ENCODE measurements at regions not wholly inside any gene's neighbourhood (a gene's known extent, or its start where the extent isn't known, plus 50 kb on each side); places are given as distances from the start of the nearest gene placed in this dataset.

DNA sequence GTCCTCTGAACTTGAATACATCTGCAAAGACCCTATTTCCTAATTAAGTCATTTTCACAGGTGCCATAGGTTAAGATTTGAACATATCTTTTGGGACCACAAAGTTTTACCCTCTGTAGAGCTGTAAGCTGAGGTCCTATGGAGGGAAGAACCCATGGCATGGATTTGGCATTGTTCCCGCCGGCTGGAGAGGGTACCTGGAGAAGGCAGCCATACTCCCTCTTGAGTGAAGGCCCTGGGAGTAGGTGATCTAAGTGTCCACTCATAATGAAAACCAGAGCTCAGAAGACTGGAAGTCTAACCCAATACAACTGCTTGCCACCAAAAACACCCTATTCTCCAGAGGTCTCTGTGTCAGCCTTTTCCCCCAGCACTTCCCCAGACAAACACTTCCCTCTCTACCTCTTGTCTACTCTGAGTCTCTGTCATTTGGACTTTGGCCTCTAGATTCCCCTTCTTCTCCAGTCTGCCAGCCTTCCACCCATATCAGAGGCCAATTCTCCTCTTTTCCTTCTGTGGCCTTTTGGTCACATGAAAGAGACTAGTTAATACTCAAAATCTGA, 363.9 kb downstream of the MAFB start:
- H3K27ac ChIP-seq = no peak overlapping the region
- H3K4me1 ChIP-seq = no peaks in the 10 kb centered on the region
- H3K36me3 ChIP-seq = no peaks in the 10 kb centered on the region
- TF ChIP-seq CTCF (IDR thresholded peaks at IDR 0.05) (no peak), EP300 (IDR thresholded peaks at IDR 0.05) (no peak), POLR2A (IDR thresholded peaks at IDR 0.05) (no peak)
- 96 to 100% methylated on average over 2 of the region's 2 CpGs for WGBS, 2 donors
- no peak overlapping the region for H3K4me3 ChIP-seq
- no peaks in the 10 kb centered on the region for H3K27me3 ChIP-seq
- H3K9me3 ChIP-seq = no peaks in the 10 kb centered on the region
- DNase-seq (ENCODE audit: low spot score in 2 of 2) = no peak

DNA sequence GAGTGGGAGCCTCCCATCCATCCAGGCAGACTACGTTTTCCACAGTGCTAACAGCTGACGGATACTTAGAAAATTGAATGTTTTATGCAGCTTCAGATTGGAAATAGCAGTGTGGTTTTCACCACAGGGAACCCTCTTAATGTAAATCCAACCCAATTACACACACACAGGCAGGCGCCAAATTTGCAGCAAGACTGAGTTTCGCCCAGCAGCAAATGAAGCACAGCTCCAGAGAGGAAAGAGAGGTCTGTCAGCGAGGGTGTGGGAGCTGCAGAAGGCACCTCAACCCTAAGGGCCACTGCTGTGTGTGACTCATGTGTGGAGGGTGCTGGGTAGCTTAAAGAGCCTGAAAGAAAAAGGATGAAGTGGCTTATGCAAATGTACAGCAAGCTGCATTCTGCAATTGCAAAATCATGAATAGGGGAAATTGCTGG, 365.7 kb downstream of the MAFB start:
- H3K4me1 ChIP-seq = no peaks in the 10 kb centered on the region
- H3K9me3 ChIP-seq = no peaks in the 10 kb centered on the region
- WGBS, 2 donors = 77 to 88% methylated on average over 5 of the region's 5 CpGs
- H3K27ac ChIP-seq = no peak overlapping the region
- H3K4me3 ChIP-seq = no peak overlapping the region
- no peak for TF ChIP-seq CTCF (IDR thresholded peaks at IDR 0.05)
- TF ChIP-seq POLR2A (IDR thresholded peaks at IDR 0.05) = no peak
- TF ChIP-seq EP300 (IDR thresholded peaks at IDR 0.05) = peak in 1 of 2 donors; percentile 12
- H3K36me3 ChIP-seq = no peaks in the 10 kb centered on the region
- H3K27me3 ChIP-seq = no peaks in the 10 kb centered on the region
- DNase-seq (ENCODE audit: low spot score in 2 of 2) = no peak

DNA sequence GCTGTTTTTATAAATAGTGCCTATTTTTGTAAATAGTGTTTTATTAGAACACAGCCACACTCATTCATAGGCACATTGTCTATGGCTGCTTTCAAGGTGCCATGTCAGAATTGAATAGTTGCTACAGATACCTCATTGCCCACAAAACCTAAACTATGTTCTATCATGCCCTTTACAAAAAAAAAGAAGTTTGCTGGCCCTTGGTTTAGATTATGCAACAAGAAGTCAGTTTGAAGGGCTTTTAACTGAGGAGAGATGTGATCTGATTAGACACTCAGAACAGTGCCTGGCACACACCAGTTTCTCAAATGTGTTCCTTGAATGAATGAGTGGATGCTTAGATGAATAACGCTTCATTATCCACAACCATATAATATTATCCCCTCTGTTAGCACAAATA, 366.1 kb downstream of the MAFB start:
- no peaks in the 10 kb centered on the region for H3K4me1 ChIP-seq
- 87 to 88% methylated on average over 1 of the region's 1 CpG for WGBS, 2 donors
- no peak overlapping the region for H3K27ac ChIP-seq
- no peaks in the 10 kb centered on the region for H3K27me3 ChIP-seq
- no peaks in the 10 kb centered on the region for H3K36me3 ChIP-seq
- no peak overlapping the region for H3K4me3 ChIP-seq
- no peak for TF ChIP-seq POLR2A (IDR thresholded peaks at IDR 0.05)
- no peak for TF ChIP-seq EP300 (IDR thresholded peaks at IDR 0.05)
- TF ChIP-seq CTCF (IDR thresholded peaks at IDR 0.05) = no peak
- no peaks in the 10 kb centered on the region for H3K9me3 ChIP-seq
- DNase-seq (ENCODE audit: low spot score in 2 of 2) = no peak

DNA sequence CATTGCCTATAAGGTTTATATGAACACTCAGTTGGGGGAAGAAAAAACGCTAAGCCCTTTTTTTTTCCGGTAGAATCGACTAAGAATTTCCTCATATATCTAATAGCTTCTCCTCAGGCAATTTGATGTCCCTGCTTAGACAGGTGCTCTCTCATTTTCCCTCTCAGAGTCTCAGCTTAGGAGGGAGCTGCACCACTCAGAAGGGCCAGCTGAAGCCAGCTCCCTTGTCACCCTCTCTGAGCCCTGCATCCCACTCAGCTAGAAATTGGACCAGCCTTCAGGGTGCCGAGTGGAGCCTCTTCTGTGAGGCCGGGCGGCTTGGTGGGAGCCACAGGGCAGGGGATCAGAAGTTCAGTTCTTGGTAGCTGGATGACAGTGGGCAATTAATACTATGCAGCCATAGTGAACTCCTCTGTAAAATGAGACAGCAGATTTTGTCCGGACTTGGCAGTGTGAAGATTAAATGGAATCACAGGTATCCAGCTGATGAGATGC, 368.5 kb downstream of the MAFB start:
- DNase-seq (ENCODE audit: low spot score in 2 of 2) = no peak
- no peak overlapping the region for H3K4me3 ChIP-seq

More for the DNA sequence above, 368.5 kb downstream of the MAFB start:
- no peak overlapping the region for H3K27ac ChIP-seq
- TF ChIP-seq CTCF (IDR thresholded peaks at IDR 0.05) (no peak), EP300 (IDR thresholded peaks at IDR 0.05) (no peak), POLR2A (IDR thresholded peaks at IDR 0.05) (no peak)
- no peaks in the 10 kb centered on the region for H3K9me3 ChIP-seq
- no peaks in the 10 kb centered on the region for H3K4me1 ChIP-seq
- 74% methylated on average over 5 to 7 of the region's 7 CpGs for whole genome bisulfite sequencing, 2 donors
- H3K36me3 ChIP-seq = no peaks in the 10 kb centered on the region
- no peaks in the 10 kb centered on the region for H3K27me3 ChIP-seq

Measured in tibial nerve (tissue), 4 donors.